ENCODE measurements at regions not wholly inside any gene's neighbourhood (a gene's known extent, or its start where the extent isn't known, plus 50 kb on each side); places are given as distances from the start of the nearest gene placed in this dataset.

DNA sequence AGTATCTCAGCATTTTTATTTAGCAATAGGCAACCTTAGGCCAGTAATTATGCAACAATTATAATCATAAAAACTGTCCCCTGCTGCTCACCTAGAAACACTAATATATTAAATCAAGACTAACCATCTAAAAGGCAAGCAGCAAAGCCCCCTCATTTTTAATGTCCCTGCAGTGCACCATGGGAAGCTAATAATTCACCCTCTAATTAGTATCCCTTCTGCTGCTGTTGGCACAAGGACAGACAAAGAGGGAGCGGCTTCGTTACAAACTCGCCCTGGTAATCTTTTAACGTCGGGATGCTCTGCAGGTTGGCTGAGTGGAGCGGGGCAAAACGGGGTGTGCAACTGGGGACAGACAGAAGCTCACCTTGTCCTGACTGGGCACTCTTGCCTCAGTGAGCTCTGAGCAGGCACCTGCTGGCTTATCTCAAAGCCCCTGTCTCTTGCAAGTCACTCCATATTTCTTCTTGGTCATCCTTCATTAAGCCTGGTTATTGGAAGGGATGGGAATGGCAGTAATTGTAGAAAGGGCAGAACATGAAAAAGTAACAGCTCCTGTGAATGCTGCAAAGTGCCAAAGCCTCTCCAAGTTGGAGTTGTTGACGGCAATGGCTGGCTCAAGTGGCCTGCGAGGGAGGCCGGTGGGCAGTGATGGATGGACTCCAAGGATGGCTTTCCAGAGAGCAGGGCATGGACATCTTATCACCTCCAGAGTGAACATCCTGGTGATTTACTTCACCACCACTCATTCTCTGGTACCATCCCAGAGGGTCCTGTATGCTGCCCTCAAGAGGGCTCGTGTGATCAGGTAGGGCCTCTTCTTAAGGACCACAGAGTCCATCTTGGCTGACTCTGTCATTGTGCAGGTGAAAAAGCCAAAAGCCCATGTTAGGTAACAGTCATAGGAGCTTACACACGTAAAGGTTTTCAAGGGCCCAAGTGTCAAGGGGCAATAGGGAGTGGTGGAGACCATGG, 219.6 kb upstream of the N4BP1 start:
- Histone ChIP-seq H3K4me2 (no peak overlapping the region), H3K27ac (ENCODE audit: low read depth in 2 of 2, low read length in 1 of 2) (no peak overlapping the region), H3F3A (replicated peaks; ENCODE audit: insufficient read depth) (no peaks in the 10 kb centered on the region), H2AFZ (ENCODE audit: low read depth) (no peak overlapping the region), H3K36me3 (replicated peaks in 1 of 2; ENCODE audit: control insufficient read depth in 1 of 2, insufficient read depth in 2 of 2, low read length in 1 of 2) (no peaks in the 10 kb centered on the region), H3K9ac (no peak overlapping the region), H3K4me1 (ENCODE audit: control insufficient read depth in 1 of 2, insufficient read depth in 2 of 2, low read depth in 1 of 2, low read length in 1 of 2) (no peaks in the 10 kb centered on the region; a peak in 1 of 4 replicates), H3K9me3 (no peaks in the 10 kb centered on the region), H3K27me3 (ENCODE audit: insufficient read depth) (no peaks in the 10 kb centered on the region), H3K4me3 (ENCODE audit: low read depth in 2 of 2, low read length in 1 of 2) (no peak overlapping the region), H3K79me2 (ENCODE audit: insufficient read depth) (no peaks in the 10 kb centered on the region), H3K9me2 (no peaks in the 10 kb centered on the region), H4K20me1 (ENCODE audit: insufficient read depth) (no peaks in the 10 kb centered on the region)
- POLR2A ChIA-PET = no interaction called here
- CTCF ChIA-PET = interaction anchor here (0.8 kb wide), 1 partner anchor 143 kb away, joined by 3 read pairs; no protein-coding TSS in a partner anchor
- no peak for TF ChIP-seq TCF12 (IDR thresholded peaks at IDR 0.05)
- TF ChIP-seq CHD2 (IDR thresholded peaks at IDR 0.05; ENCODE audit: low read length, partially characterized antibody) = no peak
- 30% methylated on average over 12 of the region's 12 CpGs for WGBS (ENCODE audit: low lambda C conversion rate)
- no peak for DNase-seq

DNA sequence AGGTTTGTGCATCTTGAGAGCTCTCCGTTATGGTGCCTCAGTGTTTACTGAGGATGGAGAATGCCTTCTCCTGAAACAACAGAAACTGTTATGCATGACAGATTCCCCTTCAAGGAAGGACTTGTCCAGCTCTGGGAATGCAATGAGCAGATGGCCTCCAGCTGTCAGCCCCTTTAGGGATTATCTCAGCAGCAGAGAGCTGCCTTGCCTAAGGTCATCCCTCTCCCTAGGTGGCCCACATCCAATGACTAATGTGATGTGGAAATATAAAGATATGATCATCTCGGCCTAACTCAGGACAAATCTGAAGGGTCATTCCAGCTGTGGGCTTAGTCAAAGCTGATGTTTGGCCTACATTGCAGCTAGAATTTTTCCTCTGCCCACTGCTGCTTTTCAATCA, 214.3 kb upstream of the N4BP1 start:
- H2AFZ ChIP-seq (ENCODE audit: low read depth) = no peak overlapping the region
- no peak overlapping the region for H3K4me3 ChIP-seq (ENCODE audit: low read depth in 2 of 2, low read length in 1 of 2)
- no peaks in the 10 kb centered on the region for H3K27me3 ChIP-seq (ENCODE audit: insufficient read depth)
- no peaks in the 10 kb centered on the region for H3K79me2 ChIP-seq (ENCODE audit: insufficient read depth)
- CTCF ChIA-PET = interaction anchor here (0.6 kb wide), 1 partner anchor 236 kb away, joined by 3 read pairs; no protein-coding TSS in a partner anchor
- no peak overlapping the region for H3K27ac ChIP-seq (ENCODE audit: low read depth in 2 of 2, low read length in 1 of 2)
- no peaks in the 10 kb centered on the region for H3K36me3 ChIP-seq (replicated peaks in 1 of 2; ENCODE audit: control insufficient read depth in 1 of 2, insufficient read depth in 2 of 2, low read length in 1 of 2)
- no peaks in the 10 kb centered on the region; a peak in 1 of 4 replicates for H3K4me1 ChIP-seq (ENCODE audit: control insufficient read depth in 1 of 2, insufficient read depth in 2 of 2, low read depth in 1 of 2, low read length in 1 of 2)
- no peak for DNase-seq
- H3K9me3 ChIP-seq = no peaks in the 10 kb centered on the region
- no peaks in the 10 kb centered on the region for H4K20me1 ChIP-seq (ENCODE audit: insufficient read depth)
- H3F3A ChIP-seq (replicated peaks; ENCODE audit: insufficient read depth) = no peaks in the 10 kb centered on the region
- H3K9ac ChIP-seq = no peak overlapping the region
- POLR2A ChIA-PET = no interaction called here
- TF ChIP-seq FOXJ3 (CRISPR knock-in tag; IDR thresholded peaks at IDR 0.05) (no peak), USF1 (IDR thresholded peaks at IDR 0.05; ENCODE audit: borderline replicate concordance, low read depth) (no peak), TCF12 (IDR thresholded peaks at IDR 0.05) (no peak), NRF1 (IDR thresholded peaks at IDR 0.05; ENCODE audit: low read depth, low read length) (no peak), RFX5 (IDR thresholded peaks at IDR 0.05; ENCODE audit: low read length) (no peak), REST (IDR thresholded peaks at IDR 0.05; ENCODE audit: low read depth, low read length) (no peak), TEAD4 (IDR thresholded peaks at IDR 0.05; ENCODE audit: borderline replicate concordance, insufficient read depth) (no peak), RAD21 (IDR thresholded peaks at IDR 0.05; ENCODE audit: low read length) (no peak), POLR2AphosphoS5 (IDR thresholded peaks at IDR 0.05; ENCODE audit: low read depth, low read length) (no peak), JUND (IDR thresholded peaks at IDR 0.05) (no peak), EP300 (IDR thresholded peaks at IDR 0.05; ENCODE audit: borderline replicate concordance in 1 of 2, low read depth in 1 of 2, low read length in 1 of 2) (no peak), TAF1 (IDR thresholded peaks at IDR 0.05; ENCODE audit: borderline replicate concordance, low read depth, low read length) (no peak), MEF2A (IDR thresholded peaks at IDR 0.05; ENCODE audit: borderline replicate concordance, low read depth) (no peak)
- no peak overlapping the region for H3K4me2 ChIP-seq
- WGBS (ENCODE audit: low lambda C conversion rate) = 5% methylated on average over 2 of the region's 2 CpGs
- H3K9me2 ChIP-seq = no peaks in the 10 kb centered on the region
